ENCODE measurements at regions not wholly inside any gene's neighbourhood (a gene's known extent, or its start where the extent isn't known, plus 50 kb on each side); places are given as distances from the start of the nearest gene placed in this dataset.

- Histone ChIP-seq H4K20me1 (ENCODE audit: insufficient read depth, low read length) (no peaks in the 10 kb centered on the region), H3K9me3 (ENCODE audit: low read depth, low read length) (no peaks in the 10 kb centered on the region), H3K79me2 (ENCODE audit: insufficient read depth, low read length) (no peaks in the 10 kb centered on the region), H3K4me1 (ENCODE audit: insufficient read depth, low read length) (no peaks in the 10 kb centered on the region), H3K27ac (ENCODE audit: low read depth, low read length) (no peak overlapping the region), H3K36me3 (ENCODE audit: insufficient read depth, low read length) (no peaks in the 10 kb centered on the region), H3K27me3 (ENCODE audit: insufficient read depth, low read length) (no peaks in the 10 kb centered on the region), H3K4me3 (ENCODE audit: insufficient read depth, low read length) (no peak overlapping the region), H3K4me2 (ENCODE audit: insufficient read depth, low read length) (no peak overlapping the region), H2AFZ (ENCODE audit: low read length) (no peak overlapping the region)
- DNase-seq (ENCODE audit: insufficient read length, low spot score, missing footprints), result no peak
- TF ChIP-seq CTCF (IDR thresholded peaks at IDR 0.05; ENCODE audit: extremely low read depth, low read depth, low read length), result no peak
Observed at GRCh38 chr11:36791957-36792356, 193.9 kb upstream of the RAG2 start.

- Histone ChIP-seq H3K79me2 (ENCODE audit: insufficient read depth, low read length) (no peaks in the 10 kb centered on the region), H3K9me3 (ENCODE audit: low read depth, low read length) (no peaks in the 10 kb centered on the region), H2AFZ (ENCODE audit: low read length) (no peak overlapping the region), H3K4me3 (ENCODE audit: insufficient read depth, low read length) (no peak overlapping the region), H3K4me1 (ENCODE audit: insufficient read depth, low read length) (no peaks in the 10 kb centered on the region), H3K36me3 (ENCODE audit: insufficient read depth, low read length) (no peaks in the 10 kb centered on the region), H4K20me1 (ENCODE audit: insufficient read depth, low read length) (no peaks in the 10 kb centered on the region), H3K4me2 (ENCODE audit: insufficient read depth, low read length) (no peak overlapping the region), H3K27ac (ENCODE audit: low read depth, low read length) (no peak overlapping the region), H3K27me3 (ENCODE audit: insufficient read depth, low read length) (no peaks in the 10 kb centered on the region)
- no peak for TF ChIP-seq CTCF (IDR thresholded peaks at IDR 0.05; ENCODE audit: extremely low read depth, low read depth, low read length)
- DNase-seq (ENCODE audit: insufficient read length, low spot score, missing footprints), result no peak
Observed at GRCh38 chr11:36790526-36790925, 192.5 kb upstream of the RAG2 start.

- Histone ChIP-seq H3K36me3 (ENCODE audit: insufficient read depth, low read length) (no peaks in the 10 kb centered on the region), H3K27ac (ENCODE audit: low read depth, low read length) (no peak overlapping the region), H3K9me3 (ENCODE audit: low read depth, low read length) (no peaks in the 10 kb centered on the region), H3K4me3 (ENCODE audit: insufficient read depth, low read length) (no peak overlapping the region), H3K4me1 (ENCODE audit: insufficient read depth, low read length) (no peaks in the 10 kb centered on the region), H3K27me3 (ENCODE audit: insufficient read depth, low read length) (no peaks in the 10 kb centered on the region), H4K20me1 (ENCODE audit: insufficient read depth, low read length) (no peaks in the 10 kb centered on the region), H3K4me2 (ENCODE audit: insufficient read depth, low read length) (no peak overlapping the region), H2AFZ (ENCODE audit: low read length) (no peak overlapping the region), H3K79me2 (ENCODE audit: insufficient read depth, low read length) (no peaks in the 10 kb centered on the region)
- no peak for DNase-seq (ENCODE audit: insufficient read length, low spot score, missing footprints)
- TF ChIP-seq CTCF (IDR thresholded peaks at IDR 0.05; ENCODE audit: extremely low read depth, low read depth, low read length), result no peak
Observed at GRCh38 chr11:36783808-36784207, 185.8 kb upstream of the RAG2 start.

GRCh38 chr11:36779791-36780190, 181.8 kb upstream of the RAG2 start:
- DNase-seq (ENCODE audit: insufficient read length, low spot score, missing footprints), result no peak
- Histone ChIP-seq H3K36me3 (ENCODE audit: insufficient read depth, low read length) (no peaks in the 10 kb centered on the region), H3K9me3 (ENCODE audit: low read depth, low read length) (no peaks in the 10 kb centered on the region), H2AFZ (ENCODE audit: low read length) (no peak overlapping the region), H3K4me2 (ENCODE audit: insufficient read depth, low read length) (no peak overlapping the region), H3K79me2 (ENCODE audit: insufficient read depth, low read length) (no peaks in the 10 kb centered on the region), H3K27me3 (ENCODE audit: insufficient read depth, low read length) (no peaks in the 10 kb centered on the region), H3K4me1 (ENCODE audit: insufficient read depth, low read length) (no peaks in the 10 kb centered on the region), H3K27ac (ENCODE audit: low read depth, low read length) (no peak overlapping the region), H4K20me1 (ENCODE audit: insufficient read depth, low read length) (no peaks in the 10 kb centered on the region), H3K4me3 (ENCODE audit: insufficient read depth, low read length) (no peak overlapping the region)
- no peak for TF ChIP-seq CTCF (IDR thresholded peaks at IDR 0.05; ENCODE audit: extremely low read depth, low read depth, low read length)

Measured in osteoblast (primary cell).